ENCODE measurements at regions not wholly inside any gene's neighbourhood (a gene's known extent, or its start where the extent isn't known, plus 50 kb on each side); places are given as distances from the start of the nearest gene placed in this dataset.

- DNase-seq: no peak
Measured at GRCh38 chr15:70473581-70474370, 289.6 kb downstream of the UACA start.

DNA sequence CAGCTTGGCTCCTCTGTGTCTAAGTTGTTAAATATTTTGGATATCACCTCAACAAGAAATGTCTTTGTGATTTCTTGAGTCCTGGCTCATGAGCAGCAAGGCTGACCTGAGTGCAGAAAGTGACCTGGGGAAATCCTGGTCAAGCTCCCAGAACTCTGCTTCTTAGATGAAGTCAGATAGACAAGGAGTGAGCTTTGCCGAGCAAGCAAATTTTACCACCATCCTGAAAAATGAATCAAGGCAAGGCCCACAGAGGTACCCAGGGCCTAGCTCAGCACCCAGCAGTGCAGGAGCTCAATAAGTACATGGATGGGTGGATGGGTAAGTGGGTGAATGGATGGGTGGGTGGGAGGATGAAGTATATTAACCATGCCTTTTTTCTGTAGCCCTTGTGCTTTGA is 291.8 kb downstream of the UACA start:
- DNase-seq: no peak

- no peak for DNase-seq
Measured at GRCh38 chr15:70470556-70471191, 292.7 kb downstream of the UACA start.

DNA sequence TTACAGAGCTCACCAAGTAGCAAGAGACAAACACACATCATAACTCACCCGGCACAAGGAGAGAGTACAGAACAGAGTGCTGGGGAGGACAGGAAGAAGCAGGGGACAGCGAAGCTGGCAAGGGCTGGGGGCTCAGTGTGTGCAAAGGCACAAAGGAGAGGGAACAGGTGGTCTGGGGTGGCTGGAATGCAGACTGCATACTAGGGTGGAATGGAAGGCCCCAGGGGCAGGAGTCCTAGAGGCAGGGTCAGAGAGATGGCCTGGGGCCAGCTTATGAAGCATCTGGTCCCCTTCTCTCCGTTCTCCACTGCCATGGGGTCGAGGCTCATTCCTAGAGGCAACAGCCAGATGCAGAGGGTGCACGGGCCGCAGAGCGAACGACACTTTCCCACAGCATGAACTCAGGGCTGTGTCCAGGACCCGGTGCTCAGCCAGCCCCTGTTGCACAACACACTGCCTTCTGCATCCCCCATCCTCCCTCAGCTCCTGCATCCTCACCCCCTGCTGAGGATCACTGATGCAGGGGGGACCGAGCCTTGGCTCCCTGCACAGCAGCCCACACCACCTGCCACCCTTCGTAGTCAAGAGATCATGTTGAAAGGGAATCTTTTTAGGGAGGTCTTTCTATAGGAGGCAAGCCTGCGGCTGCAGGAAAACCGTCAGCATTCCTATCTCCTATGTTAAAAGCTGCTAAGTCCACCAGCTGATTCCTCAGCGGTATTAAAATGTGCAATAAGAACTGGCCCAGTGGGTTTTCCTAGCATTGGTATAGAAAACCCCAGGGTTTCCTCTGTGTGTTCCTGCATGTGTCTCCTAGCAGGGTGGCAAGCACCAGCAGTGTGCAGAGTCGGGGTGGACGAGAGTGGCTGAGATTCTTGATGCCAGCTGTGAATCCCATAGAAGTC is 293.5 kb downstream of the UACA start:
- no peak for DNase-seq

DNA sequence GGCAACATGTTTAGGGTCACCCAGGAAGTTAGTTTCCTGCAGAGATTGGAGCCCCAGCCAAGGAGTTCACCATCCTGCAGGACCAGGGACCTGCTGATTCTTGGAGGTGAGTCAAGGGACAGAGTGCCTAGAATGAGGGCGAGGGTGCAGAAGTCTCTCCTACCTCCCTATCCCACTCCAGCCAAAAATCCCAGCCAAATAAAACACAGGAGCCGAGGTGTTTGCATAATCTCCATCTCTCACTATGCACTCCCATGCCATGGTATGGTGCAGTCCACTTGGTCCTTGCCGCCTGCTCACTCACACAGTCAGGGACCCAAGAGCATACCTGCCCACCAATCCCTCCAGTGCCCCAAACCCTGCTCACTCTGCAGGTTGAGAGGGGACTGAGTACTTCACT is 294.2 kb downstream of the UACA start:
- DNase-seq: no peak

GRCh38 chr15:70466895-70467529 is 296.3 kb downstream of the UACA start:
- DNase-seq: peak; percentile 26

DNA sequence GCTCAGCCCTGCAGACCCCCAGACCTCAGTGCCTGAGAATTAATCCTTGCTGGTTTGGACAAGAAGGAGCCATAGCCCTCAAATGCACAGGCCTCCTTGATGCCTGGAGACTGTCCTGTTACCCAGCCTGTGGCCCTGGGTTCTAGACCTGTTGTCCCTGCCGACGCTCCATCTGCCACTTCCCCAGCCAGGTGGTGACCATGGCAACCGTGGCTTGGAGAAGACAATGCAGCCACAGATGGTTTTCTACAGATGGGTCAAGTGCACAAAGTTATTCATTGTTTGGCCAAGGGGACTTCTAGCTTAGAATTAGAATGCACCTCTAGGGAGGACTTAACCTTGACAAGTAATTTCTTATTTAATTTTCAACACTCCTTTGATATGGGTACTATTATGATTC is 297.1 kb downstream of the UACA start:
- no peak for DNase-seq

DNA sequence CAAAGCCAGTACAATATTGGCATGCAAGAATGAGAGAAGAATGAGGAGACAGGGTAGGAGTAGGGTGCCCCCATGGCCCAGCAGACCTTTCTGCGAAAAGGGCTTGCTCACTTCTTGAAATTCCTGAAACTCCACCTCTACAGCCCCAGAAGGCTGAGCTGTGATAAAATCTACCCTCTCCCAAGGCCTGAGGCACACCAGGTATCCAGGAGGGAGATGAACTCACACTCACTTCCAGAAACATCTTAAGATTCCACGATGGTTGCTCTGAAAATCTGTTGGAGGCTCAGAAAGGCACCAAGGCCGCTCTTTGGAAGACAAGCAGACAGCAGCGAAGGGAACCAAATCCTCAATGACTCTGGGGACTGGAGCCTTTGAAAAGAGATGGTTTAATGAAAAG is 297.5 kb downstream of the UACA start:
- no peak for DNase-seq

DNA sequence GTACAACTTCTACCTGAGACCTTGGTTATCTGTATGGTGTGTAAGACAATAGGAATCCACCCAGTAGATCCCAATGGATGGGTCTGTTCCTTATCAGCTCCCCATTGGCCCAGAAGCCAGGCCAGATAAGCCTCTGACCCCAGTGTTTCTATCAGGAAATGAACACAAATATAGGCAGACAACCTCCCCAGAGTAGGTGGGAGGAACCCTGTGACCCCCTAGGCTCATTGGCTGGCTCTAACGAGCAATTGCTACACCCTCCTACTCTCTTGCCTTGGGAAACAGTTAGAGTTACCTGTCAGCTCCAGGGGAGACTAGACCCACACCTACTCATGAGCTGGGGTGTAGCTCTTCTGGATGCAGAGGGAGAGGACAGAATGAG is 299.9 kb downstream of the UACA start:
- no peak for DNase-seq

GRCh38 chr15:70461992-70462391 is 301.4 kb downstream of the UACA start:
- DNase-seq: no peak

DNA sequence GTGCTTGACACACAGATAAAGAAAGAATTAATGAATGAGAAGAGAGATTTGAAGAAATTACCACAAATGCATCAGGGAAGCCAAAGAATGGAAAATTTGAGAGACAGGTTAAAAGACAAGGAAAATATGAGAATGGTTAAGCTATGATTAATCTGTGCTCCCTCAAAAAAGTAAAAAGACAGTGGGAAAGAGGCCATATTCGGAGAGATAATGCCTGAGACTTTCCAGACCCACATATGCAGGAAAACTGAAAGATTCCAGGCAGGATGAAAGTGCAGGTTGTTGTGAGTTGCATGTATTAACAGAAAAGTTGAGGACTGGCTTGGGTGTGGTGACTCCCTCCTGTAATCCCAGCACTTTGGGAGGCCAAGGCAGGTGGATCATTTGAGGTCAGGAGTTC is 302.3 kb downstream of the UACA start:
- no peak for DNase-seq

- DNase-seq: no peak
Measured at GRCh38 chr15:70459312-70459711, 304.0 kb downstream of the UACA start.

DNA sequence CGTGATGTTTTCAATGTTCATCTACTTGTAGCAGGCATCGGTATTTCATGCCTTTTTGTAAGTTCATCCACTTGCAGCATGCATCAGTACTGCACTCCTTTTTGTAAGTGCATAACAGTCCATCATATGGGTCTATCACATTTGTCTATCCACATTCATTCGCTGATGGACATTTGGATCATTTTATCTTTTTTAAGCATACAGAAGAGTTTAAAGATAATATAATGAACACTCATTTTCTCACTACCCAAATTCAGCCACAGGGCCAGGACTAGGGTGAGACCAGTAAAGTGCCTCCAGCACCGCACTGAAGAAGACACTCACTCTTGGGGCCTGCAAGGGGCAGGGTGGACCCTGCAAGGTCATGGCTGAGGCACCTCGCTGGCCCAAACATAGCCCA is 309.6 kb downstream of the UACA start:
- no peak for DNase-seq

DNA sequence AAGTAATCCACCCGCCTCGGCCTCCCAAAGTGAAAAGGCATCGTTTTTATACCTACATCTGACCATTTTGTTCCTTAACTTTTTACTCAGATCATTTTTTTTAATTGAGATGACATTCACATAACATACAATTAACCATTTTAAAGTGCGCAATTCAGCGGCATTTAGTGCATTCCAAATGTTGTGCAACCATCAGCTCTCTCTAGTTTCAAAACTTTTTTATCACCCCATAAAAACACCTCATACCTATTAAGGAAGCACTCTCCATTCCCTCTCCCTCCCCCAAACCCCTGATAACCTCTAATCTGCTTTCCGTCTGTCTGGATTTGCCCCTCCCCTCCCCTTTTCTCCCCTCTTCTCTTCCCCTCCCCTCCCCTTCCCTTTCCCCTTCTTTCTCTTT is 310.1 kb downstream of the UACA start:
- no peak for DNase-seq

DNA sequence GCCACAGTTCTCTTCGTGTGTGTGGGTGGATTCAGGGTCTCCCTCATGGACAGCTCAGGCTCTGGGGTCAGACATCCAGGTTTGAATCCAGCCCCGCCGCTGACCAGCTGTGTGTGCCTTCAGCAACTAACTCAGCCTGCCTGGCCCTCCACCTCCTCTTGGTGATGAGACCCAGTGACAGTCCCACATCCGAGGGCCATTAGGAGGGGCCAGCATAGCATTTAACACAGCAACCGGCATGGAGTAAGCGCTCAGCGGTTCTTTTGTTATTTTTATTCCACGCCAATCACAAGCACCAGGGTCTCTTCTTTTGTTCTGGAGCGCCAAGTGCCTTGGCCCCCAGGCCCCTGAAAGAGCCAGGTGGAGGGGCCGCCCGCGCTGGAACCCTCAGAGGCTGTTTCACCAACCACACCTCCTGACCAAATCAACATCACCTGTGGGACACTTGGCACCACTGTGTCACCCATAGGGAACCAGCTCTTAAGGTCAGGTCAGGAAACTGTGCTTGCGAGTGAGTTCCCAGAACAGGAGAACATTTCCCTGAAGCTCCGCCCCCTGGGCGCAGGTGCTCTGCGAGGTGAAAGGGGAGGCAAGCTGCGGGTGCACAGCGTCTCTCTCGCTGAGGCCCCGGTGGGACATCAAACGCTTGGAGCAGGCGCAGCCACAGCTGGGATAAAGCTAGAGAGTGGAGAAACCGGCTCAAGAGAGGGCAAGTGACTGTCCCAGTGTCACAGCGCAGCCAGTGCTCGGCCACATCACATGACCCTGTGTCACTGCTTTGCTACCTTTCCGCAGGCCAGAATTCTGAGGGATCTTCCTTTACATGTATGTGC is 311.3 kb downstream of the UACA start:
- DNase-seq: no peak

GRCh38 chr15:70450142-70450443 is 313.3 kb downstream of the UACA start:
- DNase-seq: no peak

DNA sequence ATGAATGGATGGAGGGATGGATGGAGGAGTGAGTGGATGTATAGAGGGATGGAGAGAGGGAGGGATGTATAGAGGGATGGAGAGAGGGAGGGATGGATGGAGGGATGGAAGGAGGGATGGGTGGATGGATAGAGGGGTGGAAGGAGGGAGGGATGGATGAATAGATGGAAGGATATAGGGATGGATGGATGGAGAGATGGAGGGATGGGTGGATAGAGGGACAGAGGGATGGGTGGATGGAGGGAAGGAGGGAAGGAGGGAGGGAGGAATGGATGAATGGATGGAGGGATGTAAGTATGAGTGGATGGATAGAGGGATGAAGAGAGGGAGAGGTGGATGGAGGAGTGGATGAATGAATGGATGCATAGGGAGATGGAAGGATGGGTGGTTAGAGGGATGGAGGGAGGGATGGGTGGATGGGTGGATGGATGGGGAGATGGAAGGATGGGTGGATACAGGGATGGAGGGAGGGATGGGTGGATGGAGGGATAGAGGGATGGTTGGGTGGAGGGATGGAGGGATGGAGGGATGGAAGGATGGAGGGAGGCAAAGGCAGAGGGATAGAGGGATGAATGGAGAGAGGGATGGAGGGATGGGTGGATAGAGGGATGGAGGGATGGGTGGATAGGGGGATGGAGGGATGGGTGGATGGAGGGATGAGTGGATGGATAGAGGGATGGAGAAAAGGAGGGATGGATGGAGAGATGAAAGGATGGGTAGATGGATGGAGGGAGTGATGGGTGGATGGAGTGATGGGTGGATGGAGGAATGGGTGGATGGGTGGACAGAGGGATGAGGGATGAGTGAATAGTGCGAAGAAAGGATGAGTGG is 313.8 kb downstream of the UACA start:
- DNase-seq: no peak

DNA sequence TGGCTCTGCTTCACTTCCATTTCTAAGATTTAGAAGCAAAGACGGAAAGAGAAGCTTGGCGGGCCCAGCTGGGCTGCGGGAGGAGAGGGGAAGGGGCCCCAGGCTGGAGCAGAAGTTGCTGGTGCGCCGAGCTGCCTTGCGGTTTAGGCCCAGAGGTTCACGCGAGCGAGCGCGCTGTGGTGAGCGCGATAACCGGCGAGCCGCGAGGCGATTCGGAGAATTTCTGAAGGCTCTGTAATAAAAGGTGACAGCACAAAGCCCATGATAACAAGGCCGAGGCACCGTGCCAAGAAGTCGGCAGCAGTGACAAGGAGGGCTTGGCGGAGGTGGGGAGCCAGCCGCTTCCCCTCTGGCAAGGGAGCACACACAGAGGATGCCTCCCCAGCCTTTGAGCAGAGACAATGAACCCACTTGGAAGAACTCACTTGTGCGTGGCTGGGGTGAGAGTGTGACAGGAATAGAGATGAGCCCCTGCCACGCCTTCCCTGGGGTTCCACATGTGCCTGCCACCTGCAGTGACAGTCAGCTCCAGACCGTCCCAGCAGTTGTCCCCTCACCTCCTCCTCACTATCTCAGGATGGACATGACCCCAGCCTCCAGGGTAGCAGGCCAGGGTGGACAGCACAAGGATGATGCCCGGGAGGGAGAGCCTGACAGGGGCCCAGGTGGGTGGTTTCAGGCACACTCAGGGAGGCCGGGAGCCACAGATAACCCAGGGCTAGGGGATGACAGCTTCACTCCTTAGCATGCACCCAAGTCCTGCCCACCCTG is 315.2 kb downstream of the UACA start:
- DNase-seq: peak; percentile 31

- DNase-seq: no peak
Measured at GRCh38 chr15:70447521-70447920, 315.8 kb downstream of the UACA start.

GRCh38 chr15:70447081-70447480 is 316.3 kb downstream of the UACA start:
- no peak for DNase-seq

Data from right kidney (tissue), 1 donor.